ENCODE measurements at regions not wholly inside any gene's neighbourhood (a gene's known extent, or its start where the extent isn't known, plus 50 kb on each side); places are given as distances from the start of the nearest gene placed in this dataset.

GRCh38 chr10:124225467-124226270 lies 132.3 kb upstream of the CHST15 start:
- Histone ChIP-seq H3F3A (ENCODE audit: low read length, unreplicated experiment) (no peaks in the 10 kb centered on the region), H3K4me3 (ENCODE audit: low read length) (no peak overlapping the region), H3K9me3 (ENCODE audit: low read length) (no peaks in the 10 kb centered on the region), H3K27me3 (ENCODE audit: low read length) (no peaks in the 10 kb centered on the region), H3K79me2 (ENCODE audit: low read length) (no peaks in the 10 kb centered on the region), H2AFZ (ENCODE audit: low read length) (no peak overlapping the region), H3K36me3 (ENCODE audit: low read depth, low read length) (no peaks in the 10 kb centered on the region), H3K9me2 (replicated peaks; ENCODE audit: low read length) (no peaks in the 10 kb centered on the region), H3K4me1 (ENCODE audit: insufficient read depth, low read length) (peaks cover 26% of the 10 kb centered on the region), H3K27ac (ENCODE audit: low read length) (no peak overlapping the region), H3K9ac (ENCODE audit: low read length) (no peak overlapping the region), H4K20me1 (ENCODE audit: low read length) (no peaks in the 10 kb centered on the region), H3K4me2 (ENCODE audit: low read length) (no peak overlapping the region)
- DNase-seq: no peak
- BruUV-seq (replicated peaks): no TSS peak
- CTCF ChIA-PET: no interaction called here
- TF ChIP-seq EZH2phosphoT487 (IDR thresholded peaks at IDR 0.05; ENCODE audit: borderline replicate concordance, low read length) (no peak), CTCF (conservative IDR thresholded peaks at IDR 0.05; ENCODE audit: low read depth, low read length) (no peak), EZH2 (IDR thresholded peaks at IDR 0.05; ENCODE audit: low read length, unreplicated experiment) (no peak)
- intact Hi-C loops (cut with micrococcal nuclease): no loop called here
- ATAC-seq: no peak
- POLR2A ChIA-PET (ENCODE audit: unreplicated experiment): no interaction called here

DNA sequence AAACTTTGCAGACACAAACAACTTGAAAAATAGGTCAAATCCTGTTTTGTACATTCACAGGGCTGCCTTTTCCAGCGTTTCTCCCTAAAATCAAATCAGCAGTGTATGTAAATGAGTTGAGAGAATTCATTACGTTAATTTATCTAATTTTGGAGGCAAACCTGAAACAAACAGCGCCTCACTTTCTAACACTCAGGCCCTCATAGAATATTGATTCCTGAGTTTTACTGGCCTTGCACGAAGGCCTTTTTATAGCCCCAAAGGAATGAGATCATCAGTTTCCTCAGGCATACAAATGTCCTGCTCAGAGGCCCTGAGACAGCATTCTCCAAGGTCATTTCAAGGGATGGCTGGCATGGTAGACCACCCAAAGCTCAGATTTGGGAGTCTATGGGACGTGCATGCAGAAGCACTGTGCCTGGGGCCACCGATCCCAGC lies 131.7 kb upstream of the CHST15 start:
- Histone ChIP-seq H3K9me2 (replicated peaks; ENCODE audit: low read length) (no peaks in the 10 kb centered on the region), H3K4me3 (ENCODE audit: low read length) (no peak overlapping the region), H3K27ac (ENCODE audit: low read length) (peak overlapping the region; percentile 20; the same call in 1 of the 2 replicates), H3K4me1 (ENCODE audit: insufficient read depth, low read length) (peaks cover 26% of the 10 kb centered on the region), H3K79me2 (ENCODE audit: low read length) (no peaks in the 10 kb centered on the region), H3F3A (ENCODE audit: low read length, unreplicated experiment) (no peaks in the 10 kb centered on the region), H2AFZ (ENCODE audit: low read length) (no peak overlapping the region), H3K36me3 (ENCODE audit: low read depth, low read length) (no peaks in the 10 kb centered on the region), H3K4me2 (ENCODE audit: low read length) (peak overlapping the region; percentile 48; the same call in 1 of the 2 replicates), H3K27me3 (ENCODE audit: low read length) (no peaks in the 10 kb centered on the region), H4K20me1 (ENCODE audit: low read length) (no peaks in the 10 kb centered on the region), H3K9me3 (ENCODE audit: low read length) (no peaks in the 10 kb centered on the region), H3K9ac (ENCODE audit: low read length) (no peak overlapping the region)
- ChIA-PET CTCF (no interaction called here), POLR2A (ENCODE audit: unreplicated experiment) (no interaction called here)
- no TSS peak for BruUV-seq (replicated peaks)
- intact Hi-C loops (cut with micrococcal nuclease): no loop called here
- ATAC-seq (peak; percentile 50; the same call in 1 of the 2 replicates), DNase-seq (peak; percentile 13)
- TF ChIP-seq EZH2phosphoT487 (IDR thresholded peaks at IDR 0.05; ENCODE audit: borderline replicate concordance, low read length) (no peak), CTCF (conservative IDR thresholded peaks at IDR 0.05; ENCODE audit: low read depth, low read length) (no peak), EZH2 (IDR thresholded peaks at IDR 0.05; ENCODE audit: low read length, unreplicated experiment) (no peak)
